NCI-H748 (cell line): ENCODE measurements at regions not wholly inside any gene's neighbourhood (a gene's known extent, or its start where the extent isn't known, plus 50 kb on each side); places are given as distances from the start of the nearest gene placed in this dataset.

Source experiments
- DNase-seq: peaks from one replicate; lab custom pipeline; 2025; ENCODE audit not compliant: unreplicated experiment; lab: John Stamatoyannopoulos, UW

- DNase-seq = no peak
Measured at GRCh38 chr4:57437649-57438048, 327.5 kb upstream of the IGFBP7 start.

- no peak for DNase-seq
Measured at GRCh38 chr4:57435300-57435699, 325.1 kb upstream of the IGFBP7 start.

DNA sequence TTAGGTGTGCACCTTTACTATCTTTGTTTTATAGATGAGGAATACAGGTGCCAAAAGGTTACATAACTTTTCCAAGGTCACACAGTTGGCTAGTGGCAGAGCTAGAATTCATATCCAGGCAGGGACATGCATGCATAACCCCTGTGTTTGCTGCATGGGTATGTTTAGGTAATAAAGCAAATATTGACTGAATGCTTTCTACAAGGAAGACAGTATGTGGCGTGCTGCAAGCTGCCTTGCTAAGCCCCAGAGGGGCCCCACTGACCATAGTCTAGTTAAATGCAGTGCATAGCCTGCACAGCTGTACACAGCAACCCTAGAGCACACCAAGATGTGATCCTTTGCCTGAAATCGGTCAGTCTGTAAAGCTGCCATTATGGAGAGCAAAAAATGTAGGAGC, 320.5 kb upstream of the IGFBP7 start:
- DNase-seq = no peak

DNA sequence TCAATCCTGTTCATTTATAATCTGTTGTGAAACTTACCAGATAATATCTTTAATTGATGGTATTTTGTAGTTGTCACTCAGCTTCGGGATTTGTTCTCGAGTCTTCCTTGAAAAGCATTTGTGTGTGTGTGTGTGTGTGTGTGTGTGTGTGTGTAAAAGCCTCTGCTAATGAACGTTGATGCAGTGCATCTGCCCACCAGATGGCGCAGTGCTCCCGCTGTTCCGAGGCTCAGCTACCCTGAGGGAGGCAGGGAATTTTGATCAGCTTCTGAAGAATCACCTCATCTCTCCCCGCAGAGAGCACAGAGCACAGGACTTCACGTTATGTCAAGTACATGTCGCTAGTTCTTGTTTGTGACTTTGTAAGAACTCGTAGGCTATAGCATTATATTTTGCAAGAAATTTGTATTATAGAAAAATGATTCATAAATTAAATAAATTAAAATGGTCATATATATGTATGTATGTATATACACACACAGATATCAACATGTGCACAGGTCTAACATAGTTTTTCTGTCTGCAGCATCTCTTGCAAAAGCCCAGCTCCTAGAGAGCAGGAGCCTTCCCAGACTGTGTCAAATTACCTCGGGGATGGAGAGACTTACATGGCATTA, 316.7 kb upstream of the IGFBP7 start:
- DNase-seq = peak; percentile 59

DNA sequence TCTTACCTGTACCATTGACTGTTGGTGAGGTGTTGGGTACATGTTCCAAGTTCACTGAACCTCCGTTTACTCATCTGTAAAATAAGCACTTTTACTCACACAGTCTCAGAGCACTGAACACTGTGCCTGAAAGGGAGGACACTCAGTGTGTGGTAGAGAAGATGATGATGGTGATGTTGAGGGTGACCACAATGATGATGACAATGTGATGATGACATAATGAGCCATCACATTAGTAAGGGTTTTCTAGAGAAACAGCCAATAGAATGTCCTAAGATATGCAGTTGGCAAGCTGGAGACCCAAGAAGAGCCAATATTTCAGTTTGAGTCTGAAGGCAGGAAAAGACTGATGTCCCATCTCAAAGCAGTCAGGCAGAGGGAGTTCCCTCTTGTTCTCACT, 315.4 kb upstream of the IGFBP7 start:
- no peak for DNase-seq

GRCh38 chr4:57424232-57424897, 314.2 kb upstream of the IGFBP7 start:
- no peak for DNase-seq

GRCh38 chr4:57418133-57418532, 307.9 kb upstream of the IGFBP7 start:
- no peak for DNase-seq

DNA sequence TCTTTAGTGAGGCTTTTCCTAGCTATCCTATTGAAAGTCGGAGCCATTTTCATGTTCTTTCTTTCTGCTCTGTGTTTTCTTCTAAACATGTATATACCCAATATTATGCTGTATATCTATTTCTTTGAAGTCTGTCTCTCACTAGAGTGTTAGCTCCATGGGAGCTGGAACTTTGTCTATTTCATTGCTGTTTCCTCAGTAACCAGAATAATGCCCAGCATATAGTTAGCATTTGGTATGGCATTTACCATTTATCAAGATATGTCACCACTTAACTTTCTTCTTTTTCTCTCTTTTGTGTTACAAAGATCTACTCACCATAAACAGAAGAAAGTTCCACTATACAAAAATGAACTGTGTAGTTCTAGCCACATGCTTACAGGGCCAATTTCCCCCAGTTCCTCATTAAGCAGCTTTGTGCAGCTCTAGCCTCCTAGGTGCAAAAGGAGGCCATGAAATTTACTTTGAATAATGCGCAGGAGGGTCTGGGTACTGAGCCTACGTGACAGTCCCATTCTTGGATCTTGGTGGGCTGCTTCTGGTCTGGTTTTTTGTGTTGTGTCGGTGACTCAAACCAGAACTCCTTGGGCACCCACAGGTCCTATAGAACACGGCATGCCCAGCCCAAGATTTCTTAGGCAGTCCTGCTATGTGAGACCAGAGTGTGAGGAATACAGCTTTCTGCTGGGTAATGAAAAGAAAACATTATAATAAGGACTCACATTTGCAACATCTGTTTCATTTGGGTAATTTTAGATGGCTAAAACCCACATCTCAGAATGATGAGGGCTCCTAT, 302.3 kb upstream of the IGFBP7 start:
- DNase-seq = no peak

DNA sequence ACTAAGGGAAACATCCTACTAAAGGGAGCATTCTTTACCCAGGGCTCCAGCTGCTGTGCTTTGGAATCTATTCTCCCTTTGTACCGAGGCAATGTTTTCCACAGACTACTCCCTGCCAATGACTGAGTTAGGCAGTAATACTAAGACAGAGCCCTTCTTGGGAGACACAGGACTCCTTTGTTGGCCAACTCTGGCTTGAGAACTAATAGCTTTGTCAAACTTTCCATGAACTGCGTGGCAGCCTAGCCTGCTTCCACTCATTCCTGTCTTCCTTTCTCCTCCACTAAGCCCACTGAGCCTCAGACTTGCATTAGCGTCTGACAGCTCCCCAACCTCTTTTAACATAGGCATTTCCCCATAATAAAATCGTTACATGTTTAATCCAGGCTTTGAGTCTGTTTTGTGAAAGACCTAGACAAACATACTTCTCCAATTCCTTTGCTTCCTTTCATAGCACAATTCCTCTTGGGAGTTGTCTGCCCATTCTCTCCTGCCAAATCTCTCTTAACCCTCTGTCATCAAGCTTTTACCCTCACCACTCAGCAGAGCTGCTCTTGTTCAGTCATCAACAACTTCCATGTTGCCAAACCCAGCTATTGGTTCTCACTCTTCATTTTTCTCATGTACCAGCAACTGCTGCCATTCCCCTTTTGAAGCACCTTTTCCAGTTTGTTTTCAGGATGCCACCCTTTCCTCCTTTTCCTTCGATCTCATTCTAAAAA, 300.3 kb upstream of the IGFBP7 start:
- DNase-seq = no peak

DNA sequence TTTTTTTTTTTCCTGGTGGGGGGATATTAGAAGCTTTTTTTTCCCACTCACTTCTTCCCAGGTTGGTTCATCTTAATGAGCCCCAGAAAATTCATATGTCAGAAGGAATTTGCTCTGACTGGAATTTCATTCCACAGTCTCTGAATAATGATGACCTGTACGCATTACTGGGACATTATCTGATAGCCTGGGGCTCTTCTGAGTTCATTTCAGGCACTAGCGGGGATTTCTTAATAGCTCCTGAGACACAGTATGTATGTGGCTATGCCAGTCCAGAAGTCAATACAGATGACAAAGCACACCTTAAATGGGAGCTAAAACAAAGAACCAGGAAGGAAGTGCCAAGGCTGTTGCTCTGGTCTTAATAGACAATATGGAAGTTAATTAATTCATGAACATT, 295.2 kb upstream of the IGFBP7 start:
- no peak for DNase-seq

GRCh38 chr4:57404483-57404882, 294.3 kb upstream of the IGFBP7 start:
- no peak for DNase-seq

GRCh38 chr4:57403591-57403990, 293.4 kb upstream of the IGFBP7 start:
- no peak for DNase-seq

- DNase-seq = no peak
Measured at GRCh38 chr4:57401586-57401985, 291.4 kb upstream of the IGFBP7 start.

- DNase-seq = no peak
Measured at GRCh38 chr4:57378766-57379165, 268.6 kb upstream of the IGFBP7 start.

GRCh38 chr4:57374866-57375595, 264.8 kb upstream of the IGFBP7 start:
- no peak for DNase-seq

- DNase-seq = no peak
Measured at GRCh38 chr4:57373991-57374390, 263.8 kb upstream of the IGFBP7 start.

DNA sequence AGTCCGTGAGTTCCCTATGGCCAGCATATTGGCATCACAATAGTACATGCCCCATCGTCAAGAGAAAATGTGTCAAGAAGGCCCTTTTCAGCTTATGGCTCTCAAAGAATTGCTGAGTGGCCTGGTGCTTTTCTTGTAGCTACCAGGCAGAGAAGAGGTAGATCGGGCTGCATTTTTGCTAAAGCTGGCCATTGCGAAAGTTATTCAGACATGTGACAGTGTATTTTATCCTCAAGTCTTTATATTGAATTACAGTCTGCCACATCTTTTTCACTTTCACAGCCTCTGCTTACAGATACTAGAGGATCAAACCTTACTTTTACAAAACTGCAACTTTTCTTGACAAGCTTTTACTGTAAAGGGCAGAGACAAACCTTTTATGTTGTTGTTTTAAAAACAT, 261.5 kb upstream of the IGFBP7 start:
- DNase-seq = no peak

DNA sequence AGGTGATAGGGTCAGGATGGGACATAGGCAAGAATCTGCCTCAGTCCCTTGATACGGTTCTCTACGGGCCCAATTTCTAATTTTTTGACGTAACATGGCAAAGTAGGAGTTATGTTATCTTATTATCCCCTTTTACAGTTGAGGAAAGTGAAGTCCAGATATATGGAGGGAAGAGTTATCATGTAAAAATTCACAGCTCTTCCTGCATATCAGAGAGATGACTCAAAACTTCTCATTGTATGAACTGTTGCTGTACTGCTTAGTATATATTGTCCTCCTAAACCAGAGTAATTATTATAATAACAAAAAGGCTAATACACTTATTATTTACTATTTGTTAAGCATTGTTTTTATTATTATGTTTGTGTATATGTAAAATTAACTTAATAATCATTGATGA, 260.5 kb upstream of the IGFBP7 start:
- no peak for DNase-seq

DNA sequence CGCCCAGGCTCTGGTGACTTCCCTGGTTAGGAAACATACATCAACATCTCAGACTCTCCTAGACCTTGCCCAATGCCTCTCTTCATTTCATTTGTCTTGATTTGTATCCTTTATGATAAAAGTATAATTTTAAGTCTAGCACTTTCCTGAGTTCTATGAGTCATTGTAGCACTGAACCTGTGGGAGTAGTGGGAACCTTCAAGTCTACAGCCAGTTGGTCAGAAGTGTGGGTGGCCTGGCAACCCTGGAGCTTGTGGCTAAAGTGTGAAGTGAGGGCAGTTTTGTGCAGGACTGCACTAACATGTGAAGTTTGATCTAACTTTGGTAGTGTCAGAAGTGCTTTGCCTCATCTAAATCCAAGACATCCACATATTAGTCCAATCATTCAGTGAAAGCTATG, 259.3 kb upstream of the IGFBP7 start:
- no peak for DNase-seq

DNA sequence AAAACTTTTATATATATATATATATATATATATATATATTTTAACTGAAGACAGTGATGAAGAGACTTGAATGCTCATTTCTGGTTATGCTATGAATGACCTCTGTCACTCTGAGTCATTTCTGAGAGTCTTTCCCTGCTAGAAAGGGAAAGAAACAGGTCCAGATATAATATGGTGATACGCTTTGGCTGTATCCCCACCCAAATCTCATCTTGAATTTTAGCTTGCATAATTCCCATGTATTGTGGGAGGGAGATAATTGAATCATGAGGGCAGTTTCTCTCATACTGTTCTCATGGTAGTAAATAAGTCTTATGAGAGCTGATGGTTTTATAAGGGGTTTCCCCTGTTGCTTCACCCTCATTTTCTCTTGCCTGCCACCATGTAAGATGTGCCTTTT, 254.1 kb upstream of the IGFBP7 start:
- no peak for DNase-seq

- no peak for DNase-seq
Measured at GRCh38 chr4:57363346-57363745, 253.2 kb upstream of the IGFBP7 start.
